SK-N-SH treated with all-trans-retinoic acid at 6 μM for 48 hours (cell line): ENCODE measurements at regions not wholly inside any gene's neighbourhood (a gene's known extent, or its start where the extent isn't known, plus 50 kb on each side); places are given as distances from the start of the nearest gene placed in this dataset.
"Not testable (repeated sequence)": the region's sequence is repeated elsewhere in the genome, so short reads cannot be mapped to it uniquely, and the experiment has no call there.

Source experiments
- ARNTL ChIP-seq: fragments of 450-650 bp; formaldehyde crosslinking; IDR thresholded peaks from 2 replicates; pipeline ENCODE4 v1.5.0; 2020; ENCODE audit warnings: low read depth, mild to moderate bottlenecking, moderate library complexity, borderline replicate concordance
- CREB5 ChIP-seq: fragments of 250-450 bp; sonication (Bioruptor Pico); IDR thresholded peaks from 2 replicates; pipeline ENCODE4 v1.5.1; 2020; ENCODE audit warnings: low read depth, mild to moderate bottlenecking, moderate library complexity
- CSRNP3 ChIP-seq: fragments of 250-450 bp; sonication (Bioruptor Pico); IDR thresholded peaks from 2 replicates; pipeline ENCODE4 v1.5.1; 2021; ENCODE audit warnings: mild to moderate bottlenecking, moderate library complexity
- ESRRG ChIP-seq: fragments of 250-450 bp; sonication (Bioruptor Pico); IDR thresholded peaks from 2 replicates; pipeline ENCODE4 v1.6.1; 2021; ENCODE audit warnings: mild to moderate bottlenecking
- PATZ1 ChIP-seq: fragments of 250-450 bp; sonication (Bioruptor Pico); IDR thresholded peaks from 2 replicates; pipeline ENCODE4 v1.8.0; 2020; ENCODE audit warnings: mild to moderate bottlenecking, moderate library complexity, borderline replicate concordance
- PPARA ChIP-seq: fragments of 250-450 bp; sonication (Bioruptor Pico); IDR thresholded peaks from 2 replicates; pipeline ENCODE4 v1.5.0; 2020; ENCODE audit warnings: mild to moderate bottlenecking, borderline replicate concordance
- RARB ChIP-seq: fragments of 250-450 bp; sonication (Bioruptor Pico); IDR thresholded peaks from 2 replicates; pipeline ENCODE4 v1.8.0; 2021; ENCODE audit warnings: mild to moderate bottlenecking, moderate library complexity
- TSHZ2 ChIP-seq: fragments of 250-450 bp; sonication (Bioruptor Pico); IDR thresholded peaks from 2 replicates; pipeline ENCODE4 v1.5.0; 2020; ENCODE audit warnings: mild to moderate bottlenecking, moderate library complexity
- ZC3H10 ChIP-seq: fragments of 250-450 bp; sonication (Bioruptor Pico); IDR thresholded peaks from 2 replicates; pipeline ENCODE4 v1.5.1; 2021; ENCODE audit warnings: mild to moderate bottlenecking, moderate library complexity
- ZFP3 ChIP-seq: fragments of 250-450 bp; sonication (Bioruptor Pico); IDR thresholded peaks from 2 replicates; pipeline ENCODE4 v1.5.0; 2020; ENCODE audit warnings: mild to moderate bottlenecking, moderate library complexity
- ZFP30 ChIP-seq: fragments of 450-650 bp; formaldehyde crosslinking; IDR thresholded peaks from 2 replicates; pipeline ENCODE4 v1.5.0; 2022; ENCODE audit warnings: mild to moderate bottlenecking, moderate library complexity
- ZNF565 ChIP-seq: fragments of 450-650 bp; formaldehyde crosslinking; conservative IDR thresholded peaks from 2 replicates; pipeline ENCODE4 v1.5.0; 2020; ENCODE audit warnings: low read depth, mild to moderate bottlenecking, moderate library complexity

- not testable (repeated sequence) for TF ChIP-seq ZFP30; PATZ1 (CRISPR knock-in tag); RARB; ZC3H10 (CRISPR knock-in tag); CREB5 (CRISPR knock-in tag); ARNTL (CRISPR knock-in tag); CSRNP3 (CRISPR knock-in tag); ESRRG (CRISPR knock-in tag); PPARA (CRISPR knock-in tag); TSHZ2; ZNF565 (CRISPR knock-in tag); ZFP3 (CRISPR knock-in tag)
Measured at GRCh38 chr12:9469463-9469862, 138.3 kb downstream of the KLRB1 start.
